ENCODE measurements at regions not wholly inside any gene's neighbourhood (a gene's known extent, or its start where the extent isn't known, plus 50 kb on each side); places are given as distances from the start of the nearest gene placed in this dataset.

GRCh38 chr11:36890121-36890679, 292.2 kb upstream of the RAG2 start:
- DNase-seq (ENCODE audit: low read depth): no peak

- DNase-seq (ENCODE audit: low read depth): no peak
Measured at GRCh38 chr11:36885154-36885553, 287.1 kb upstream of the RAG2 start.

GRCh38 chr11:36878737-36879136, 280.7 kb upstream of the RAG2 start:
- DNase-seq (ENCODE audit: low read depth): no peak

GRCh38 chr11:36877149-36877548, 279.1 kb upstream of the RAG2 start:
- no peak for DNase-seq (ENCODE audit: low read depth)

GRCh38 chr11:36876266-36876665, 278.2 kb upstream of the RAG2 start:
- no peak for DNase-seq (ENCODE audit: low read depth)

GRCh38 chr11:36874291-36874690, 276.3 kb upstream of the RAG2 start:
- no peak for DNase-seq (ENCODE audit: low read depth)

- no peak for DNase-seq (ENCODE audit: low read depth)
Measured at GRCh38 chr11:36870361-36870760, 272.3 kb upstream of the RAG2 start.

- DNase-seq (ENCODE audit: low read depth): no peak
Measured at GRCh38 chr11:36868380-36868779, 270.3 kb upstream of the RAG2 start.

- no peak for DNase-seq (ENCODE audit: low read depth)
Measured at GRCh38 chr11:36865846-36866245, 267.8 kb upstream of the RAG2 start.

- no peak for DNase-seq (ENCODE audit: low read depth)
Measured at GRCh38 chr11:36854875-36855274, 256.8 kb upstream of the RAG2 start.

- no peak for DNase-seq (ENCODE audit: low read depth)
Measured at GRCh38 chr11:36848660-36849059, 250.6 kb upstream of the RAG2 start.

- no peak for DNase-seq (ENCODE audit: low read depth)
Measured at GRCh38 chr11:36840378-36840777, 242.3 kb upstream of the RAG2 start.

GRCh38 chr11:36837831-36838437, 239.9 kb upstream of the RAG2 start:
- no peak for DNase-seq (ENCODE audit: low read depth)

GRCh38 chr11:36825251-36825650, 227.2 kb upstream of the RAG2 start:
- DNase-seq (ENCODE audit: low read depth): no peak

- no peak for DNase-seq (ENCODE audit: low read depth)
Measured at GRCh38 chr11:36824349-36824748, 226.3 kb upstream of the RAG2 start.

- DNase-seq (ENCODE audit: low read depth): no peak
Measured at GRCh38 chr11:36822829-36823228, 224.8 kb upstream of the RAG2 start.

- DNase-seq (ENCODE audit: low read depth): no peak
Measured at GRCh38 chr11:36818410-36818809, 220.4 kb upstream of the RAG2 start.

GRCh38 chr11:36817336-36817965, 219.4 kb upstream of the RAG2 start:
- DNase-seq (ENCODE audit: low read depth): no peak

GRCh38 chr11:36809303-36809702, 211.3 kb upstream of the RAG2 start:
- DNase-seq (ENCODE audit: low read depth): no peak

GRCh38 chr11:36807871-36808270, 209.8 kb upstream of the RAG2 start:
- no peak for DNase-seq (ENCODE audit: low read depth)

GRCh38 chr11:36803084-36803483, 205.0 kb upstream of the RAG2 start:
- DNase-seq (ENCODE audit: low read depth): no peak

GRCh38 chr11:36792996-36793914, 195.2 kb upstream of the RAG2 start:
- no peak for DNase-seq (ENCODE audit: low read depth)

GRCh38 chr11:36791957-36792356, 193.9 kb upstream of the RAG2 start:
- no peak for DNase-seq (ENCODE audit: low read depth)

All from stromal cell of bone marrow (primary cell).